ENCODE measurements at regions not wholly inside any gene's neighbourhood (a gene's known extent, or its start where the extent isn't known, plus 50 kb on each side); places are given as distances from the start of the nearest gene placed in this dataset.

- H3K4me3 ChIP-seq (ENCODE audit: low read depth, low read length): no peak overlapping the region
- TF ChIP-seq CTCF (IDR thresholded peaks at IDR 0.05; ENCODE audit: borderline replicate concordance, insufficient read depth, low read depth, low read length): no peak
Observed at GRCh38 chr4:45131020-45131419, 404.7 kb upstream of the GNPDA2 start.

- H3K4me3 ChIP-seq (ENCODE audit: low read depth, low read length): no peak overlapping the region
- no peak for TF ChIP-seq CTCF (IDR thresholded peaks at IDR 0.05; ENCODE audit: borderline replicate concordance, insufficient read depth, low read depth, low read length)
Observed at GRCh38 chr4:45122406-45122805, 396.1 kb upstream of the GNPDA2 start.

GRCh38 chr4:45121426-45121975 is 395.1 kb upstream of the GNPDA2 start:
- TF ChIP-seq CTCF (IDR thresholded peaks at IDR 0.05; ENCODE audit: borderline replicate concordance, insufficient read depth, low read depth, low read length): no peak

GRCh38 chr4:45120163-45120562 is 393.8 kb upstream of the GNPDA2 start:
- no peak for TF ChIP-seq CTCF (IDR thresholded peaks at IDR 0.05; ENCODE audit: borderline replicate concordance, insufficient read depth, low read depth, low read length)

More at GRCh38 chr4:45121426-45121975, 395.1 kb upstream of the GNPDA2 start:
- no peak overlapping the region for H3K4me3 ChIP-seq (ENCODE audit: low read depth, low read length)

GRCh38 chr4:45119376-45119775 is 393.0 kb upstream of the GNPDA2 start:
- H3K4me3 ChIP-seq (ENCODE audit: low read depth, low read length): no peak overlapping the region
- no peak for TF ChIP-seq CTCF (IDR thresholded peaks at IDR 0.05; ENCODE audit: borderline replicate concordance, insufficient read depth, low read depth, low read length)

More at GRCh38 chr4:45120163-45120562, 393.8 kb upstream of the GNPDA2 start:
- H3K4me3 ChIP-seq (ENCODE audit: low read depth, low read length): no peak overlapping the region

GRCh38 chr4:45102716-45103115 is 376.4 kb upstream of the GNPDA2 start:
- TF ChIP-seq CTCF (IDR thresholded peaks at IDR 0.05; ENCODE audit: borderline replicate concordance, insufficient read depth, low read depth, low read length): no peak
- no peak overlapping the region for H3K4me3 ChIP-seq (ENCODE audit: low read depth, low read length)

GRCh38 chr4:45100956-45101818 is 374.8 kb upstream of the GNPDA2 start:
- no peak overlapping the region for H3K4me3 ChIP-seq (ENCODE audit: low read depth, low read length)
- no peak for TF ChIP-seq CTCF (IDR thresholded peaks at IDR 0.05; ENCODE audit: borderline replicate concordance, insufficient read depth, low read depth, low read length)
